Karpas-422 (cell line): ENCODE measurements at regions not wholly inside any gene's neighbourhood (a gene's known extent, or its start where the extent isn't known, plus 50 kb on each side); places are given as distances from the start of the nearest gene placed in this dataset.

Experiments used
- DNase-seq: peaks from one replicate; pipeline ENCODE4 v3.0.0-alpha.2; 2015
- H2AFZ ChIP-seq: fragments of 200-600 bp; sonication (generic); 2 replicates; pipeline ENCODE4 v1.6.1; 2014; ENCODE audit warnings: antibody characterized with exemption, low read length, mixed read lengths
- H3K27ac ChIP-seq: fragments of 200-600 bp; sonication (generic); 2 replicates; pipeline ENCODE4 v1.5.1; 2014; ENCODE audit warnings: mild to moderate bottlenecking, low read length, moderate library complexity
- H3K27me3 ChIP-seq: fragments of 200-600 bp; sonication (generic); 2 replicates; pipeline ENCODE4 v1.6.1; 2014; ENCODE audit warnings: low read length, mixed read lengths
- H3K36me3 ChIP-seq: fragments of 200-600 bp; sonication (generic); 2 replicates; pipeline ENCODE4 v1.6.1; 2014; ENCODE audit warnings: low read length, mixed read lengths; ENCODE audit not compliant: insufficient read depth
- H3K4me1 ChIP-seq: fragments of 200-600 bp; sonication (generic); 2 replicates; pipeline ENCODE4 v1.6.1; 2014; ENCODE audit warnings: mild to moderate bottlenecking, low read length, mixed read lengths
- H3K4me2 ChIP-seq: fragments of 200-600 bp; sonication (generic); 2 replicates; pipeline ENCODE4 v1.6.1; 2014; ENCODE audit warnings: low read length, low read depth, mild to moderate bottlenecking; ENCODE audit not compliant: poor library complexity, severe bottlenecking
- H3K4me3 ChIP-seq: fragments of 200-600 bp; sonication (generic); 2 replicates; pipeline ENCODE4 v1.5.1; 2014; ENCODE audit warnings: mild to moderate bottlenecking, antibody characterized with exemption, low read length, mixed read lengths
- H3K79me2 ChIP-seq: fragments of 200-600 bp; sonication (generic); 2 replicates; pipeline ENCODE4 v1.6.1; 2014; ENCODE audit warnings: mild to moderate bottlenecking, low read length, mixed read lengths
- H3K9ac ChIP-seq: fragments of 200-600 bp; sonication (generic); 2 replicates; pipeline ENCODE4 v1.6.0; 2014; ENCODE audit warnings: low read length
- H3K9me2 ChIP-seq: fragments of 200-600 bp; sonication (generic), shearing (Covaris generic); replicated peaks from 2 replicates; pipeline ENCODE4 v1.6.0; 2014; ENCODE audit warnings: mild to moderate bottlenecking, low read length, moderate library complexity; ENCODE audit not compliant: insufficient read depth
- H3K9me3 ChIP-seq: fragments of 300-700, 200-600 bp; sonication (generic); 2 replicates; pipeline ENCODE4 v1.6.1; 2014; ENCODE audit warnings: low read length, mixed read lengths
- H4K20me1 ChIP-seq: fragments of 200-600 bp; sonication (generic); 2 replicates; pipeline ENCODE4 v1.6.1; 2014; ENCODE audit warnings: mild to moderate bottlenecking, antibody characterized with exemption, low read length, low read depth; ENCODE audit not compliant: insufficient read depth

DNA sequence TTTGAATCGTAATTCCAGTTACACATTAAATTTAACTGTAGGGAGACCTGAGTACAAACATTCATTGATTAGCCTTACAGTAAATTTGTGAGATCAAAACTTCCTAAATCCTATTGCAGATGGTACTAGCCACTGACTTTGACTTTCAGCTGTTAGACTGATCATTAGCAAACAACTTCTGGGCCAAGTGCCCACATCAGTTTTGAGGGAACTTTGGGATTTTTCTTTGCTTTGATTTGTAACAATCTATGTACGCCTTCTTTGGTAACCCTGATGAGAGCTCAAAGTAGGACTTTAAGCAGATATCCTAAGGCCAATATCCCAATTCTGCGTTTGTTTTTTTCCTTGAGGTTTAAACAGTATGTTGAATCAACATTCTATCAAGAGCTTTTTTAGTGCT is 131.5 kb downstream of the DLEU7 start:
- H3K4me2 ChIP-seq: no peak overlapping the region
- no peaks in the 10 kb centered on the region for H3K9me2 ChIP-seq
- no peak overlapping the region for H3K9ac ChIP-seq
- no peaks in the 10 kb centered on the region for H3K79me2 ChIP-seq
- no peak overlapping the region for H2AFZ ChIP-seq
- H3K27ac ChIP-seq: no peak overlapping the region
- no peaks in the 10 kb centered on the region for H3K36me3 ChIP-seq
- no peak for DNase-seq
- no peaks in the 10 kb centered on the region for H3K27me3 ChIP-seq
- no peaks in the 10 kb centered on the region for H4K20me1 ChIP-seq
- H3K4me3 ChIP-seq: no peak overlapping the region
- no peaks in the 10 kb centered on the region for H3K4me1 ChIP-seq
- H3K9me3 ChIP-seq: no peaks in the 10 kb centered on the region

- Histone ChIP-seq H3K36me3 (no peaks in the 10 kb centered on the region), H3K9me2 (no peaks in the 10 kb centered on the region), H3K4me3 (no peak overlapping the region), H3K27ac (no peak overlapping the region), H3K79me2 (no peaks in the 10 kb centered on the region), H3K4me1 (no peaks in the 10 kb centered on the region), H2AFZ (no peak overlapping the region), H4K20me1 (no peaks in the 10 kb centered on the region), H3K9ac (no peak overlapping the region), H3K4me2 (no peak overlapping the region), H3K9me3 (no peaks in the 10 kb centered on the region), H3K27me3 (no peaks in the 10 kb centered on the region)
- no peak for DNase-seq
Observed at GRCh38 chr13:50712456-50712855, 131.0 kb downstream of the DLEU7 start.

DNA sequence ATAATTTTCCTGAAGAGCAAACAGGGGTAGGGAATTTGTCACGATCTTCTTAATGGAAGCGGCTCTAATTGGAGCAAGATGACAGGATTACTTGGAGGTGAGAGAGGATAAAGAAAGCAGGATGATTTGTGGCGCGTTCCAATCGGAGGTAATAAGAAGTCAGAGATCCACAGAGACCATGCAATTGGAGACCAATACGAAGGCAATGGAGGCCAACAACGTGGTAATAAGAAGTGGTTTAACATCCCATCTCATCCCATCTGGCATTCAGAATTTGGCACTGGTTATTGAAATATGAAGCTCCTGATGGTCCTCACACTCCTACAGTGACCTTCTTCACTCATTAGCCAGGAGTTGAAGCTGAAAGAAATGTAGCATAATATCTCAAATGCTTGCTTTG is 130.6 kb downstream of the DLEU7 start:
- H3K9me2 ChIP-seq: no peaks in the 10 kb centered on the region
- no peaks in the 10 kb centered on the region for H3K27me3 ChIP-seq
- H3K9me3 ChIP-seq: no peaks in the 10 kb centered on the region
- H4K20me1 ChIP-seq: no peaks in the 10 kb centered on the region
- no peak overlapping the region for H3K4me2 ChIP-seq
- no peak overlapping the region for H3K27ac ChIP-seq
- H3K4me3 ChIP-seq: no peak overlapping the region
- DNase-seq: no peak
- no peak overlapping the region for H3K9ac ChIP-seq
- H3K4me1 ChIP-seq: no peaks in the 10 kb centered on the region
- no peaks in the 10 kb centered on the region for H3K79me2 ChIP-seq
- H3K36me3 ChIP-seq: no peaks in the 10 kb centered on the region
- H2AFZ ChIP-seq: no peak overlapping the region

DNA sequence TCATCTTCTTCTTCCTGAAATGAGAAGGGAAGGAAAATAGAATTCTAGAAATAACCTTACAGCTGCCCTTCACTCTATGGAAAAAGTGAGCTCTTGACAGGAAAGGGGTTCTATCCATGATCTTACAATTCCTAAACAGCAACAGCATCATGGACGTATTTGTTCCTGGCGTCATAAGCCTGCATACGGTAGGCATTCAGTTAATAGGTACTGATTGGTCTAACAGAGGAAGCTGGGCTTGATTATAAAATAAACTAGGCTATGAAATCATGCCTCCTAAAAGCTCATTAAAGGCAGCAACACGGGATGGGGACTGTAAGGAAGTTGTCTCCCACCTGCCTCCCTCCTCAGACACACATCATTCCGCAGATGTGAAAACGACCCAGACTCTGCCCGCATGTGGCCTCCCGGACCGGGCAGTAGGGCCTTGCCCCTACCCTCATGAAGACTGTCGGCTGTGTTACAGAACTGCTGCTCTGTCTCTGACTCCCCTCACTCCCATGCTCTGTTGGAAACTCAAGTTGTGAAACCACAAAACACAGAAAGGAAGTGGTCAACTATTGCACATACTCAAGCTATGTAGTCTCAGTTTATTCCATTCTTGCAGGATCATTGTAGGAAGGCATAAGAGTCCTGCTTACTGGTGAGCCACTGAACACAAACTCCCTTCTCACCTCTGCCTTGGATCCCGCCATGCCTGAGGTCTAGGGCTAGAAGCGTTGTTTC is 129.8 kb downstream of the DLEU7 start:
- Histone ChIP-seq H3K4me1 (no peaks in the 10 kb centered on the region), H3K9ac (no peak overlapping the region), H2AFZ (no peak overlapping the region), H3K36me3 (no peaks in the 10 kb centered on the region), H3K79me2 (no peaks in the 10 kb centered on the region), H3K27ac (no peak overlapping the region), H3K27me3 (no peaks in the 10 kb centered on the region), H3K9me3 (no peaks in the 10 kb centered on the region), H3K4me3 (no peak overlapping the region), H3K4me2 (no peak overlapping the region), H4K20me1 (no peaks in the 10 kb centered on the region), H3K9me2 (no peaks in the 10 kb centered on the region; the same call in 1 of the 2 replicates)
- no peak for DNase-seq

GRCh38 chr13:50714891-50715290 is 128.6 kb downstream of the DLEU7 start:
- H3K9ac ChIP-seq: no peak overlapping the region
- H3K27ac ChIP-seq: no peak overlapping the region
- H3K79me2 ChIP-seq: no peaks in the 10 kb centered on the region
- no peaks in the 10 kb centered on the region for H3K27me3 ChIP-seq
- H4K20me1 ChIP-seq: no peaks in the 10 kb centered on the region
- H3K4me2 ChIP-seq: no peak overlapping the region
- no peak overlapping the region for H2AFZ ChIP-seq
- no peak for DNase-seq
- H3K4me3 ChIP-seq: no peak overlapping the region
- no peaks in the 10 kb centered on the region for H3K9me3 ChIP-seq
- no peaks in the 10 kb centered on the region for H3K4me1 ChIP-seq
- no peaks in the 10 kb centered on the region for H3K36me3 ChIP-seq
- H3K9me2 ChIP-seq: no peaks in the 10 kb centered on the region; the same call in 1 of the 2 replicates

- no peak overlapping the region for H2AFZ ChIP-seq
- H4K20me1 ChIP-seq: no peaks in the 10 kb centered on the region
Observed at GRCh38 chr13:50715402-50716146, 127.9 kb downstream of the DLEU7 start.

DNA sequence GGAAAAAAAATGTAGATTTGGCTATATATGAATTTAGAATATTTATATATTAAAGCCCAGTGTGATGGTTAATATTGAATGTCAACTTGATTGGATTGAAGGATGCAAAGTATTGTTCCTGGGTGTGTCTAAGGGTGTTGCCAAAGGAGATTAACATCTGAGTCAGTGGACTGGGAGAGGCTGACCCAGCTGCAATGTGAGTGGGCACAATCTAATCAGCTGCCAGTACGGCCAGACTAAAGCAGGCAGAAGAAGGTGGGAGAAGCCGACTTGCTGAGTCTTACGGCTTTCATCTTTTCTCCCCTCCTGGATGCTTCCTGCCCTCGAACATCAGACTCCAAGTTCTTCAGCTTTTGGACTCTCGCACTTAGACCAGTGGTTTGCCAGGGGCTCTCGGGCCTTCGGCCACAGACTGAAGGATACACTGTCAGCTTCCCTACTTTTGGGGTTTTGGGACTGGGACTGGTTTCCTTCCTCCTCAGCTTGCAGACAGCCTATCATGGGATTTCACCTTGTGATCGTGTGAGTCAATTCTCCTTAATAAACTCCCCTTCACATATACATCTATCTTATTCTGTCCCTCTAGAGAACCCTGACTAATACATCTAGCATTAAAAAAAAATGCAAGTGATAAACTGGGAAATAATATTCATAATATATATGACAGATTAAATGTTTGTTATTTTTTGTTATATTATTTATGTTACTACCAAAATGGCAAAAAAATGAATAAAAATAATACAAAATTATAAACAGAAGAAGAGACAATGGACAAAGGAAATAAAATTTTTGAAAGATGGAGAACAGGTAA is 122.4 kb downstream of the DLEU7 start:
- Histone ChIP-seq H4K20me1 (no peaks in the 10 kb centered on the region), H3K4me3 (no peak overlapping the region), H3K27me3 (no peaks in the 10 kb centered on the region), H3K36me3 (no peaks in the 10 kb centered on the region), H3K9me2 (no peaks in the 10 kb centered on the region; the same call in 1 of the 2 replicates), H2AFZ (no peak overlapping the region), H3K4me2 (no peak overlapping the region), H3K27ac (no peak overlapping the region), H3K79me2 (no peaks in the 10 kb centered on the region), H3K9me3 (no peaks in the 10 kb centered on the region), H3K9ac (no peak overlapping the region), H3K4me1 (peaks cover 4% of the 10 kb centered on the region; the same call in 1 of the 2 replicates)
- DNase-seq: no peak

More at GRCh38 chr13:50715402-50716146, 127.9 kb downstream of the DLEU7 start:
- Histone ChIP-seq H3K36me3 (no peaks in the 10 kb centered on the region), H3K4me1 (no peaks in the 10 kb centered on the region), H3K27me3 (no peaks in the 10 kb centered on the region), H3K27ac (no peak overlapping the region), H3K79me2 (no peaks in the 10 kb centered on the region), H3K9me2 (no peaks in the 10 kb centered on the region; the same call in 1 of the 2 replicates), H3K9ac (no peak overlapping the region), H3K4me3 (no peak overlapping the region), H3K4me2 (no peak overlapping the region), H3K9me3 (no peaks in the 10 kb centered on the region)
- DNase-seq: no peak

DNA sequence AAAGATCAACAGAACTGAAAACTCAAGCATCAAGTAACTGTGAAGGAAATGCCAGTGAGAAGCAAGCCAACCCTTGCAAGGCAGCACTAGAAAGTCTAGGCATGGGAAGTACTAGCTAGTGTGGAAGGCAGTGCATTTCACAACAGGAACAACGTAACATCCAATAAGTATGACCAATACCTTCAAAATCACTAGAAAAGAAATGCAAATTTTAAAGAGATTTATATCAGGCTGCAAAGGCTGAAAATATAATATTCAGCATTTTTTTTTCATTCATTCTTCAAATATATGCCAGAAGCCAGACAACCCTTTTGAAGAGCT is 121.9 kb downstream of the DLEU7 start:
- Histone ChIP-seq H3K36me3 (no peaks in the 10 kb centered on the region), H3K9me3 (no peaks in the 10 kb centered on the region), H3K4me1 (peaks cover 6% of the 10 kb centered on the region; the same call in 1 of the 2 replicates), H2AFZ (no peak overlapping the region; the same call in 1 of the 2 replicates), H3K27ac (no peak overlapping the region), H3K9me2 (no peaks in the 10 kb centered on the region; the same call in 1 of the 2 replicates), H3K9ac (no peak overlapping the region), H4K20me1 (no peaks in the 10 kb centered on the region), H3K79me2 (no peaks in the 10 kb centered on the region), H3K4me2 (no peak overlapping the region), H3K4me3 (no peak overlapping the region), H3K27me3 (no peaks in the 10 kb centered on the region)
- DNase-seq: no peak
